ENCODE measurements at regions not wholly inside any gene's neighbourhood (a gene's known extent, or its start where the extent isn't known, plus 50 kb on each side); places are given as distances from the start of the nearest gene placed in this dataset.
A peak's percentile ranks its signal among the peaks of the same experiment; 100 is the strongest.

DNA sequence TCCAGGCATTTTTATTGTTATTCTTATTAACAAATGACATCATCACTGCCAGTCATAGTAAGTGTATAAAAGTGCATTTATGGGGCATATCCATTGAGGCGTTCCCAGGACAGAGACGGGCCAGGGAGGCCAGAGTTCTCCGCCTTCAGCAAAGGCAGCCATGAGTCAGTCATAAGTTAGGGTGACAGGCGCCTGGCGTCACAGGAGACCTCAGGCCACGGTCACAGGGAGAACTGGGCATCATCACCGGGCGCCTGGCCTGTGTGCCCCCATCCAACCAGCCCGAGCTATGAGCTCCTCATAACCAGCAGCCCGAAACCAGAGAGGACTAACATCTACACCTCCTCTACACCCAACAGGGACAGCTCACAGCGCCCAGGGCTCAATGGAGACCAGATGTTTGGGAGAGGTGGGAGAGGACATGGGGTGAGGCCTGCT, 259.2 kb downstream of the DLL1 start:
- Histone ChIP-seq H3K4me1 (peaks cover 0 to 29% (median 12%) of the 10 kb centered on the region in 4 donors), H3K4me3 (no peak overlapping the region), H3K36me3 (no peaks in the 10 kb centered on the region), H3K27ac (peak overlapping the region in 2 of 4 donors; percentile 54 to 74), H3K9me3 (peaks cover 0 to 2% (median 0%) of the 10 kb centered on the region in 4 donors), H3K27me3 (no peaks in the 10 kb centered on the region)
- 75 to 84% methylated on average over 11 of the region's 11 CpGs for WGBS, 2 donors
- intact Hi-C loops (cut with DNase I), result loop anchor here (2.0 kb wide), 1 partner anchor 17 kb away; no protein-coding TSS in a partner anchor
- TF ChIP-seq EP300 (IDR thresholded peaks at IDR 0.05) (no peak), POLR2A (IDR thresholded peaks at IDR 0.05) (no peak), POLR2AphosphoS5 (IDR thresholded peaks at IDR 0.05) (no peak)
- TF ChIP-seq, protein P1, sequence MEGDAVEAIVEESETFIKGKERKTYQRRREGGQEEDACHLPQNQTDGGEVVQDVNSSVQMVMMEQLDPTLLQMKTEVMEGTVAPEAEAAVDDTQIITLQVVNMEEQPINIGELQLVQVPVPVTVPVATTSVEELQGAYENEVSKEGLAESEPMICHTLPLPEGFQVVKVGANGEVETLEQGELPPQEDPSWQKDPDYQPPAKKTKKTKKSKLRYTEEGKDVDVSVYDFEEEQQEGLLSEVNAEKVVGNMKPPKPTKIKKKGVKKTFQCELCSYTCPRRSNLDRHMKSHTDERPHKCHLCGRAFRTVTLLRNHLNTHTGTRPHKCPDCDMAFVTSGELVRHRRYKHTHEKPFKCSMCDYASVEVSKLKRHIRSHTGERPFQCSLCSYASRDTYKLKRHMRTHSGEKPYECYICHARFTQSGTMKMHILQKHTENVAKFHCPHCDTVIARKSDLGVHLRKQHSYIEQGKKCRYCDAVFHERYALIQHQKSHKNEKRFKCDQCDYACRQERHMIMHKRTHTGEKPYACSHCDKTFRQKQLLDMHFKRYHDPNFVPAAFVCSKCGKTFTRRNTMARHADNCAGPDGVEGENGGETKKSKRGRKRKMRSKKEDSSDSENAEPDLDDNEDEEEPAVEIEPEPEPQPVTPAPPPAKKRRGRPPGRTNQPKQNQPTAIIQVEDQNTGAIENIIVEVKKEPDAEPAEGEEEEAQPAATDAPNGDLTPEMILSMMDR (IDR thresholded peaks at IDR 0.05), result no peak
- DNase-seq, result peak; percentile 59

DNA sequence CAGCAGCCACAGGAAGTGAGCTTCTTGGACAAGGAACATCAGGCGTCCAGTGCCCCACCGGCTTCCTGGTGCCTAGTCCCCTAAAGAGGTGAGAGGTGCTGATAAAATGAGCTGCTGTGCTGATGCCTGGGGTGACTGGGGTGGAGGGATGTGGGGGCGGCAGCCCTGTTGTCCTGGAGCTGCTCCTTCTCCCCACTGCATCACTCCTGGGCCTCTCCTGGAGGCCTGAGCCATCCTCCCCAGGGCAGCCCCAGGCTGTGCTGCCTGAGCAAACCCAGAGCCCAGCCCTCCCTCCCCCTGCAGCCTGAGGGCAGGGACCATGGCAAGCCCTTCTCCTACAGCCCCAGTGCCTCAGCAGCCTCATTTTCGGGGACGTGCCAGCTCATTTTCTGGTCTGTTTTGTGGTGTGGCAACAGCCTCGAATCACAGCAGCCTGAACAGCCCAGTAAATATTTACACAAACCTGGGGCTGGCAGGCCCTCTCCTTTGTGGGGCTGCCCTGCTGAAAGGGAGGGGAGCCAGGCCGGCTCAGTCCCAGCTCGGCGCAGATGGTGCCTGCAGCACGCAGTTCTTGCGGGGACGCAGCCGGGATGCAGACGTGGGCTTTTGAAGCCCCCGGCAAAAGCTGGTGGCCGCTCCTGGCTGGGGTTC, 259.9 kb downstream of the DLL1 start:
- H3K27ac ChIP-seq, result peak overlapping the region in 2 of 4 donors; percentile 54 to 74
- no peaks in the 10 kb centered on the region for H3K27me3 ChIP-seq
- no peaks in the 10 kb centered on the region for H3K36me3 ChIP-seq
- intact Hi-C loops (cut with DNase I), result loop anchor here (2.0 kb wide), 1 partner anchor 18 kb away; no protein-coding TSS in a partner anchor
- TF ChIP-seq, protein P1 (IDR thresholded peaks at IDR 0.05), result no peak
- peak in 2 of 4 donors; percentile 7 to 58 for TF ChIP-seq POLR2AphosphoS5 (IDR thresholded peaks at IDR 0.05)
- TF ChIP-seq POLR2A (IDR thresholded peaks at IDR 0.05), result no peak
- TF ChIP-seq EP300 (IDR thresholded peaks at IDR 0.05), result no peak
- no peak overlapping the region for H3K4me3 ChIP-seq
- peak; percentile 87 for DNase-seq
- 15 to 60% methylated on average over 16 of the region's 16 CpGs for WGBS, 2 donors
- peaks cover 0 to 2% (median 0%) of the 10 kb centered on the region in 4 donors for H3K9me3 ChIP-seq
- H3K4me1 ChIP-seq, result peaks cover 0 to 36% (median 15%) of the 10 kb centered on the region in 4 donors

DNA sequence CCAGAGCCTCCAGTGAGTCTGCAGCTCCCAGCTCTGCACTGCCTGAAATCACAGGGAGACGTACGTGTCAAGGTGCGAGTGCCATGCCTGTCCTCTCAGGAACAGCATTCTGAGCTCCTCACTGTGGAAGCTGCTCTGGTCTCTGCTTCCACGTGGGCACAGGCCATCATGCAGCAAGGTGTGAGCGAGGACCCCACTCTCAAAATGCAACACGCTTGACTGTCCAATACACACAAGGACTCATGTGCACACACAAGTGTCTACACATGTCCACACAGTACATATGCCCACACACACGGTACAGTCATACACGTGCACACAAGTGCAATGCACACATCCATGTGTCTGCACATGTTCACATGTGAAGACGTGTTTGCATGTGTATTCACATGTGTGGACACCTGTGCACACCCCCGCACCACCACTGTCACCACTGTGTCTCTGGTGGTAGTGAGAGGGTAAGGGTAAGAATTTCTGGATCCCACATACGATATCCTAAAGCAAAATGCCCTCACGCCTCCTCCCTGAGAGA, 260.5 kb downstream of the DLL1 start:
- Histone ChIP-seq H3K36me3 (no peaks in the 10 kb centered on the region), H3K4me3 (no peak overlapping the region), H3K27me3 (no peaks in the 10 kb centered on the region), H3K4me1 (peaks cover 0 to 42% (median 17%) of the 10 kb centered on the region in 4 donors), H3K27ac (peak overlapping the region in 2 of 4 donors; percentile 54 to 74), H3K9me3 (peaks cover 0 to 2% (median 0%) of the 10 kb centered on the region in 4 donors)
- intact Hi-C loops (cut with DNase I), result loop anchor here (2.0 kb wide), 1 partner anchor 18 kb away; no protein-coding TSS in a partner anchor
- TF ChIP-seq POLR2A (IDR thresholded peaks at IDR 0.05), result no peak
- no peak for TF ChIP-seq EP300 (IDR thresholded peaks at IDR 0.05)
- TF ChIP-seq, protein P1 (IDR thresholded peaks at IDR 0.05), result no peak
- no peak for TF ChIP-seq POLR2AphosphoS5 (IDR thresholded peaks at IDR 0.05)
- 78 to 88% methylated on average over 12 of the region's 12 CpGs for WGBS, 2 donors
- peak; percentile 20 for DNase-seq

DNA sequence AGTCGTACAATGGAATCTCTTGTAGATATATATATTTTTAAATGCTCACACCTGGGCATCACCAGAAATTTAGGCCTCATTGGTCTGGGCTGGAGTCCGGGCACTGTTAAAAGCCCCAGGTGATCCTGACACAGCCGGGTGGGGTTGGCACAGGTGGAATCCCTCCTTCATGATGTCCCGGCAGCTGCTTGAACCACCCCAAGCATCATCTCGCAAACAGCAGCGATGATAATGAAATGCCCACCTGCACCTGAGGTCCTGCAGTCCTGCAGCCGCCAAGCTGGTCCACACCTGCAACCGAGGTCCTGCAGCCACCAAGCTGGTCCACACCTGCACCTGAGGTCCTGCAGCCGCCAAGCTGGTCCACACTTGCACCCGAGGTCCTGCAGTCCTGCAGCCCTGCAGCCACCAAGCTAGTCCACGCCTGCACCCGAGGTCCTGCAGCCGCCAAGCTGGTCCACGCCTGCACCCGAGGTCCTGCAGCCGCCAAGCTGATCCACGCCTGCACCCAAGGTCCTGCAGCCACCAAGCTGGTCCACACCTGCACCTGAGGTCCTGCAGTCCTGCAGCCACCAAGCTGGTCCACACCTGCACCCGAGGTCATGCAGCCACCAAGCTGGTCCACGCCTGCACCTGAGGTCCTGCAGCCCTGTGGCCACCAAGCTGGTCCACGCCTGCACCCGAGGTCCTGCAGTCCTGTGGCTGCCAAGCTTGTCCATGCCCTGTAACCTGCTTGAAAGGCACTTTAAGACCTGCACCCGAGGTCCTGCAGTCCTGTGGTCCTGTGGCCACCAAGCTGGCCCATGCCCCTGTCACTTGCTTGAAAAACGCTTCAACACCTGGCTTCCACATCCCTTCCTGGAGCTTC, 261.2 kb downstream of the DLL1 start:
- WGBS, 2 donors, result 82 to 89% methylated on average over 23 of the region's 23 CpGs
- intact Hi-C loops (cut with DNase I), result loop anchor here (2.0 to 10.0 kb wide), 2 partner anchors 19 to 275 kb away; partner anchors contain the start of gene FAM120B

More for the DNA sequence above, 261.2 kb downstream of the DLL1 start:
- Histone ChIP-seq H3K36me3 (no peaks in the 10 kb centered on the region), H3K27ac (no peak overlapping the region), H3K9me3 (peaks cover 0 to 2% (median 0%) of the 10 kb centered on the region in 4 donors), H3K4me3 (no peak overlapping the region), H3K4me1 (peaks cover 0 to 49% (median 22%) of the 10 kb centered on the region in 4 donors), H3K27me3 (no peaks in the 10 kb centered on the region)
- DNase-seq, result peak; percentile 54
- TF ChIP-seq POLR2A (IDR thresholded peaks at IDR 0.05) (no peak), POLR2AphosphoS5 (IDR thresholded peaks at IDR 0.05) (no peak), EP300 (IDR thresholded peaks at IDR 0.05) (no peak)
- TF ChIP-seq, protein P1 (IDR thresholded peaks at IDR 0.05), result no peak
